GM12891 (cell line): ENCODE measurements at regions not wholly inside any gene's neighbourhood (a gene's known extent, or its start where the extent isn't known, plus 50 kb on each side); places are given as distances from the start of the nearest gene placed in this dataset.

Experiments
- POLR2A ChIP-seq: IDR thresholded peaks from 2 replicates; pipeline ENCODE4 v1.6.1; 2011; ENCODE audit warnings: low read depth, low read length, control low read depth
- POLR2AphosphoS5 ChIP-seq: IDR thresholded peaks from 2 replicates; pipeline ENCODE4 v1.6.1; 2011; ENCODE audit warnings: low read depth, low read length, control low read depth

DNA sequence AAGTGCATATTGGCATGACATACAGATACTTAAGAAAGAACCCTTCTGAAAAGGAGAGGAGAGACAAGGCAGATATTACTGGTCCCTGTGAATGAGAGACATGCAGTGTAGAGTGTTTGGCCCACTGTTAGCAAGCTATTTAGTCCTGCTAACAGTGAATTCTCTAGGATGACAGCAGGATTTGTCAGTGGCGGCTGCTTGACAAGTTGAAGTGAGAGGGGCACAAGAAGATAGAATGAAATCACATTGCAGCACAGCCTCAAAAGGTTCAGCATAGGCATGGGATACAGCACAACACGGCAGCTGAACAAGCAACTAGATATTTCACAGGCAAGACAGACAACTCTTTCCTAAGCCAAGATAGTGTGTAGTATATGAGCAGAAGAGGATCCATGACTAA, 407.9 kb downstream of the PLA2G4A start:
- no peak for TF ChIP-seq POLR2A
- TF ChIP-seq POLR2AphosphoS5: no peak
